ENCODE measurements at regions not wholly inside any gene's neighbourhood (a gene's known extent, or its start where the extent isn't known, plus 50 kb on each side); places are given as distances from the start of the nearest gene placed in this dataset.
"Not testable (repeated sequence)": the region's sequence is repeated elsewhere in the genome, so short reads cannot be mapped to it uniquely, and the experiment has no call there.

DNA sequence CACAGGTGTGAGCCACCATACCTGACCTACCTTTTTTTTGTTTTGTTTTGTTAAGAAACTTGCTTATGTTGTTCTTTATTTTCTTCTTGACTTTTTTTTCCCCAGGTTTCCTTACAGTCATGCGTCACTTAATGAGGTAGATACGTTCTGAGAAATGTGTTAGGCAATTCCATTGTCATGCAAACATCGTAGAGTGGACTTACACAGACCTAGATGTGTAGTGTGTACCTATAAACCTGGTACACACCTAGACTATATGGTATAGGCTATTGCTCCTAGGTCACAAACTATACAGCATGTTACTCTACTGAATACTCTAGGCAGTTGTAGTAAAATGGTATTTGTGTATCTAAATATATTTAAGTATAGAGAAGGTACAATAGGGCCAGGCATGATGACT, 448.6 kb downstream of the SPATA31D1 start:
- H3K9ac ChIP-seq (ENCODE audit: low read length); H3K27me3 ChIP-seq (ENCODE audit: insufficient read depth, low read depth, low read length); H3K9me3 ChIP-seq (ENCODE audit: low read length); H4K20me1 ChIP-seq (ENCODE audit: insufficient read depth); H3K4me2 ChIP-seq (ENCODE audit: low read length); H2AFZ ChIP-seq (ENCODE audit: low read depth, low read length); H3F3A ChIP-seq (ENCODE audit: insufficient read depth, low read length, poor library complexity, severe bottlenecking); H3K36me3 ChIP-seq (ENCODE audit: insufficient read depth, low read length); H3K79me2 ChIP-seq (replicated peaks; ENCODE audit: insufficient read depth, low read length); H3K4me3 ChIP-seq (ENCODE audit: low read length); H3K27ac ChIP-seq (ENCODE audit: low read length); H3K9me2 ChIP-seq (ENCODE audit: insufficient read depth, low read length): not testable (repeated sequence)

DNA sequence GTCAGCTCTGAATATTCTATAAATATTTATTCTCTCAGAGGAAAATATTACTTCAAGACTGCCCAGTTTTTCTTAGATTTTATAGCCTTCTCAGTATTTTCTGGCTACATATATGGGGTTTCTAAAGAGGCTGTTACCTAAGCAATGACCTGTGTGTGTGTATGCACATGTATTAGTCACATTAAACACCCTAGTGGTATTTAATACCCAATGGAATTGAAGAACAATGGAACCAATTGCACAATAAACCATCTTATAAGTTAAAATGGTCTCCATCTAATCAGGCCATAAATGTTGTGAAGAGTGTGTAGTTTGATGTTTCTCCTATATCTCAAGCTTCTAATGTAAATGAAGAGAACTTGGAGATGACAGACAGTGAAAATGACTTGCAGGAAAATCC, 450.0 kb downstream of the SPATA31D1 start:
- H3K9me2 ChIP-seq (ENCODE audit: insufficient read depth, low read length), result no peaks in the 10 kb centered on the region
- no peak overlapping the region for H3K4me3 ChIP-seq (ENCODE audit: low read length)
- H3K27ac ChIP-seq (ENCODE audit: low read length), result no peak overlapping the region
- H3K4me2 ChIP-seq (ENCODE audit: low read length), result no peak overlapping the region
- H3K27me3 ChIP-seq (ENCODE audit: insufficient read depth, low read depth, low read length), result no peaks in the 10 kb centered on the region
- TF ChIP-seq, protein P1, sequence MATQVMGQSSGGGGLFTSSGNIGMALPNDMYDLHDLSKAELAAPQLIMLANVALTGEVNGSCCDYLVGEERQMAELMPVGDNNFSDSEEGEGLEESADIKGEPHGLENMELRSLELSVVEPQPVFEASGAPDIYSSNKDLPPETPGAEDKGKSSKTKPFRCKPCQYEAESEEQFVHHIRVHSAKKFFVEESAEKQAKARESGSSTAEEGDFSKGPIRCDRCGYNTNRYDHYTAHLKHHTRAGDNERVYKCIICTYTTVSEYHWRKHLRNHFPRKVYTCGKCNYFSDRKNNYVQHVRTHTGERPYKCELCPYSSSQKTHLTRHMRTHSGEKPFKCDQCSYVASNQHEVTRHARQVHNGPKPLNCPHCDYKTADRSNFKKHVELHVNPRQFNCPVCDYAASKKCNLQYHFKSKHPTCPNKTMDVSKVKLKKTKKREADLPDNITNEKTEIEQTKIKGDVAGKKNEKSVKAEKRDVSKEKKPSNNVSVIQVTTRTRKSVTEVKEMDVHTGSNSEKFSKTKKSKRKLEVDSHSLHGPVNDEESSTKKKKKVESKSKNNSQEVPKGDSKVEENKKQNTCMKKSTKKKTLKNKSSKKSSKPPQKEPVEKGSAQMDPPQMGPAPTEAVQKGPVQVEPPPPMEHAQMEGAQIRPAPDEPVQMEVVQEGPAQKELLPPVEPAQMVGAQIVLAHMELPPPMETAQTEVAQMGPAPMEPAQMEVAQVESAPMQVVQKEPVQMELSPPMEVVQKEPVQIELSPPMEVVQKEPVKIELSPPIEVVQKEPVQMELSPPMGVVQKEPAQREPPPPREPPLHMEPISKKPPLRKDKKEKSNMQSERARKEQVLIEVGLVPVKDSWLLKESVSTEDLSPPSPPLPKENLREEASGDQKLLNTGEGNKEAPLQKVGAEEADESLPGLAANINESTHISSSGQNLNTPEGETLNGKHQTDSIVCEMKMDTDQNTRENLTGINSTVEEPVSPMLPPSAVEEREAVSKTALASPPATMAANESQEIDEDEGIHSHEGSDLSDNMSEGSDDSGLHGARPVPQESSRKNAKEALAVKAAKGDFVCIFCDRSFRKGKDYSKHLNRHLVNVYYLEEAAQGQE (IDR thresholded peaks at IDR 0.05; ENCODE audit: borderline replicate concordance), result no peak
- no peak for TF ChIP-seq POLR2AphosphoS5 (IDR thresholded peaks at IDR 0.05)
- no peak for TF ChIP-seq EZH2 (IDR thresholded peaks at IDR 0.05; ENCODE audit: borderline replicate concordance, insufficient read depth, low read length, poor library complexity, severe bottlenecking)
- no peak for TF ChIP-seq MXI1 (conservative IDR thresholded peaks at IDR 0.05; ENCODE audit: poor library complexity, severe bottlenecking)
- TF ChIP-seq, protein P2, sequence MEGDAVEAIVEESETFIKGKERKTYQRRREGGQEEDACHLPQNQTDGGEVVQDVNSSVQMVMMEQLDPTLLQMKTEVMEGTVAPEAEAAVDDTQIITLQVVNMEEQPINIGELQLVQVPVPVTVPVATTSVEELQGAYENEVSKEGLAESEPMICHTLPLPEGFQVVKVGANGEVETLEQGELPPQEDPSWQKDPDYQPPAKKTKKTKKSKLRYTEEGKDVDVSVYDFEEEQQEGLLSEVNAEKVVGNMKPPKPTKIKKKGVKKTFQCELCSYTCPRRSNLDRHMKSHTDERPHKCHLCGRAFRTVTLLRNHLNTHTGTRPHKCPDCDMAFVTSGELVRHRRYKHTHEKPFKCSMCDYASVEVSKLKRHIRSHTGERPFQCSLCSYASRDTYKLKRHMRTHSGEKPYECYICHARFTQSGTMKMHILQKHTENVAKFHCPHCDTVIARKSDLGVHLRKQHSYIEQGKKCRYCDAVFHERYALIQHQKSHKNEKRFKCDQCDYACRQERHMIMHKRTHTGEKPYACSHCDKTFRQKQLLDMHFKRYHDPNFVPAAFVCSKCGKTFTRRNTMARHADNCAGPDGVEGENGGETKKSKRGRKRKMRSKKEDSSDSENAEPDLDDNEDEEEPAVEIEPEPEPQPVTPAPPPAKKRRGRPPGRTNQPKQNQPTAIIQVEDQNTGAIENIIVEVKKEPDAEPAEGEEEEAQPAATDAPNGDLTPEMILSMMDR (IDR thresholded peaks at IDR 0.05; ENCODE audit: poor library complexity, severe bottlenecking), result no peak
- no peak for TF ChIP-seq SMC3 (conservative IDR thresholded peaks at IDR 0.05; ENCODE audit: poor library complexity)
- no peak for TF ChIP-seq EP300 (conservative IDR thresholded peaks at IDR 0.05; ENCODE audit: poor library complexity, severe bottlenecking)
- TF ChIP-seq RAD21 (conservative IDR thresholded peaks at IDR 0.05), result no peak
- H3K9ac ChIP-seq (ENCODE audit: low read length), result no peak overlapping the region
- H3K79me2 ChIP-seq (replicated peaks; ENCODE audit: insufficient read depth, low read length), result no peaks in the 10 kb centered on the region
- H3K9me3 ChIP-seq (ENCODE audit: low read length), result no peaks in the 10 kb centered on the region
- H3K36me3 ChIP-seq (ENCODE audit: insufficient read depth, low read length), result no peaks in the 10 kb centered on the region
- no peaks in the 10 kb centered on the region for H3F3A ChIP-seq (ENCODE audit: insufficient read depth, low read length, poor library complexity, severe bottlenecking)
- H2AFZ ChIP-seq (ENCODE audit: low read depth, low read length), result no peak overlapping the region
- no peaks in the 10 kb centered on the region for H4K20me1 ChIP-seq (ENCODE audit: insufficient read depth)

DNA sequence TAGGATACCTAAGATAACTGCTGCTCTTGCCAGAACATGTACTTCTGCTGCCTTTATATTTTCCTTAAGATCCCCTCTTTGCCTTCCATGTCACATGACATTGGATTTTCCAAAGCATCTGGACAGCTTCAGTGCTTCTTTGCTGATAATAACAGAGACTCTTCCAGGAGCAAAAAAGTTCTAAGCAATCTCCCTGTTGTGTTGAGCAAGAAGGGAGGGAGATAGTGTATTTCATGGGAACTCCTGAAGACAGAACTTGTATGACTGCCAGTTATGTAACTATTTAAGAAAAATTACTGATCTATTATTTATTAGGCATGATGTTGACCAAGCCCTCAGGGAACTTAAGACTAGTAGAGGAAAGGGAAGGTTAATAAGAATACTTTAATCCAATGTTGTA, 454.7 kb downstream of the SPATA31D1 start:
- no peak overlapping the region for H3K4me2 ChIP-seq (ENCODE audit: low read length)
- H3K36me3 ChIP-seq (ENCODE audit: insufficient read depth, low read length), result no peaks in the 10 kb centered on the region
- H3K27me3 ChIP-seq (ENCODE audit: insufficient read depth, low read depth, low read length), result no peaks in the 10 kb centered on the region
- H3K27ac ChIP-seq (ENCODE audit: low read length), result no peak overlapping the region
- no peak overlapping the region for H3K4me3 ChIP-seq (ENCODE audit: low read length)
- TF ChIP-seq MXI1 (conservative IDR thresholded peaks at IDR 0.05; ENCODE audit: poor library complexity, severe bottlenecking), result no peak
- TF ChIP-seq, protein P1 (IDR thresholded peaks at IDR 0.05; ENCODE audit: borderline replicate concordance), result no peak
- no peak for TF ChIP-seq TAF1 (IDR thresholded peaks at IDR 0.05; ENCODE audit: low read depth)
- TF ChIP-seq, protein P2 (IDR thresholded peaks at IDR 0.05; ENCODE audit: poor library complexity, severe bottlenecking), result no peak
- no peak for TF ChIP-seq EZH2 (IDR thresholded peaks at IDR 0.05; ENCODE audit: borderline replicate concordance, insufficient read depth, low read length, poor library complexity, severe bottlenecking)
- no peak for TF ChIP-seq SMC3 (conservative IDR thresholded peaks at IDR 0.05; ENCODE audit: poor library complexity)
- TF ChIP-seq EP300 (conservative IDR thresholded peaks at IDR 0.05; ENCODE audit: poor library complexity, severe bottlenecking), result no peak
- no peak for TF ChIP-seq RAD21 (conservative IDR thresholded peaks at IDR 0.05)
- H3F3A ChIP-seq (ENCODE audit: insufficient read depth, low read length, poor library complexity, severe bottlenecking), result no peaks in the 10 kb centered on the region
- H3K79me2 ChIP-seq (replicated peaks; ENCODE audit: insufficient read depth, low read length), result no peaks in the 10 kb centered on the region
- H3K9me3 ChIP-seq (ENCODE audit: low read length), result no peaks in the 10 kb centered on the region
- no peaks in the 10 kb centered on the region for H4K20me1 ChIP-seq (ENCODE audit: insufficient read depth)
- H3K9me2 ChIP-seq (ENCODE audit: insufficient read depth, low read length), result no peaks in the 10 kb centered on the region
- no peak overlapping the region for H3K9ac ChIP-seq (ENCODE audit: low read length)
- no peak overlapping the region for H2AFZ ChIP-seq (ENCODE audit: low read depth, low read length)
